GM21528 (cell line): ENCODE measurements at regions not wholly inside any gene's neighbourhood (a gene's known extent, or its start where the extent isn't known, plus 50 kb on each side); places are given as distances from the start of the nearest gene placed in this dataset.

Source experiments
- ATAC-seq: cut with Tn5 transposase; IDR thresholded peaks from one replicate; pipeline ENCODE4 v1.9.1; 2021; ENCODE audit warnings: mild to moderate bottlenecking, moderate library complexity; ENCODE audit not compliant: unreplicated experiment, low FRiP score

DNA sequence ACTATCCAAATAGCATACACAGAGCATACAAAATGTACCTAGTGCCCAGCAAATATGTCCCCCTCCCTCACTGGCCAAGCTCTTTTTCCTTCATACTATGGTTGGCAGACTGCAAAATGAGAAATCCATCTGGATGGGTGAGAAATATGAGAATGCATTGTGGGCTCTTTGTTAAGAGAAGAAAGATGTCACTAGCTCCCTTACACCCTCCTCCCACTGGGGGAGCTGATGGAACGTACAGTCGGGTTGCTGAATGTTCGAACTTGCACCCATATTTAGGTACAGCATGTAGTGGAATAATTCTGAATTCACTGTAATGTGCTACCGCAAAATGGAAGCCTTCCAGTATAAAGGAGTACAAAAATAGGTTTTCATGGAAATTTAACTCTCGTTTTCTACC lies 377.4 kb downstream of the GRIN2B start:
- ATAC-seq, result no peak

DNA sequence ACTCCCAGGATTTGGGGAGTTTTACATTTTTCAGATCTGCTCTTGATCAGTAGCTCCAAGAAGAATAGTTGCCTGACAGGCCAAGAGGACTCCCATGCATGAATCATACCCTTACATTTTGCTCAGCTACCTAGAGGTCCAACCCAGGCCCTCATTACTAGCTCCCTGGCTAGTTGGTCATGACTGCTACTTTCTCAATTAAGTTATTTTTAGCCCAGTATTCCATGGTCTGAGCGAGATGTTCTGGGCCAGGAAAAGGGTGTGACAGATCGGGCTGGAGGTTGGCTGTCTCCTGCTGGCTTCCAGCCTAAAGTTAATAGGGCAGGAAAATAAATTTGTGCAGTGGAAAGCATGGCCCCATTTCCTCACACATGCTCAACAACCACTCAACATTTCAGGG lies 379.2 kb downstream of the GRIN2B start:
- no peak for ATAC-seq

DNA sequence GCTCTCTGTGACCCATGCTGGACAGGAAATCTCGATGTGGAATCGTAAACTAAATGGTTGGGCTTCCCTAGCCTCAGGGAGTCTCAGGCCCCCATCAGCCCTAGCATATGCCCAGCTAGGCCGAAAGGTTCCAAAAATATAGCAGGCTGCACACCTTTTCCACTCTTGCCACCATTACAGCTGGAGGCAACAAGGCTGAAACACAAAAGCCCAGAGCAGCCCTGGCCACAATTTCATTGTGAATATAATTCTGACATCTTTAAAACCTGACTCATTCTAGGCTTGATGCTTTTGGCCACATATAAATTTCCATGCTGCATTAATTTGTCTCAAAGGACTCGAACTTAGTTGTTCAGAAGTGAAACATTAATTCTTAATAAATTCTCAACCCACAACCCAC lies 382.2 kb downstream of the GRIN2B start:
- ATAC-seq, result no peak

DNA sequence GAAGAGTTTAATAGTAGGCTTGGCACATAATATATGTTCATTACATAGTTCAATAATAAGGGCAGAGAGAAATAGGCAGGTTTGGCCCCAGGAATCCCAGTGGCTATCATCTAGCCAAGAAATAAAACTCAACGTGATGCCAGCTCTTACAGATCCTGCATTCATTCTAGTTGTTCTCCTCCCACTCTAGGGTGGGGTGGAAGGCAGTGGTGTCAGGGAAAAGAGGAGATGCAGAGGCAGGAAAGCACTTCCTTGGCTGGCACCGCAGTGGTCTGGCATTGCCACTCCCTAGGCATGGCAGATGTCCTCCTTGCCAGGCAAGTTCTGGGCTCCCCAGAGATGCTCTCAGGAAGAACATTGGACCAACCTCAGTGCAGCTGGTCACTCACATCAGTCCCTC lies 383.6 kb downstream of the GRIN2B start:
- no peak for ATAC-seq

DNA sequence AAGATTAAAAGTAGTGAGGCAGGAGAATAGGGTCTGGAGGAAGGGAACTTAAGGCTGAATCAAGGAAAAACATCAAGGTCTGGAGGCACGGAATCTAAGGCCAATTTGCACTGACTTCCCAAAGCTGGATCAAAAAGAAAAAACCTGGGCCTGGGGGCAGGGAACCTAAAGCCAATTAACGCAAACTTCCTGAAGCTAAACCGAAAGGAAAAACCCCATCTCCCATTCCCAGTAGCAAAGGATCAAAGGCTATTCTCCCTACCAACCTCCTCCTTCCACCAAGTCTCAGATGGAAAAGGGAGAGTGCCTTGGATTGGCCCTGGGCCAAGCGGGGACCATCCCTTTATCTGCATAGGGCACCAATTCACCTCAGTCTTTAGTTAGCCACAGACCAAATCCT lies 384.2 kb downstream of the GRIN2B start:
- no peak for ATAC-seq

DNA sequence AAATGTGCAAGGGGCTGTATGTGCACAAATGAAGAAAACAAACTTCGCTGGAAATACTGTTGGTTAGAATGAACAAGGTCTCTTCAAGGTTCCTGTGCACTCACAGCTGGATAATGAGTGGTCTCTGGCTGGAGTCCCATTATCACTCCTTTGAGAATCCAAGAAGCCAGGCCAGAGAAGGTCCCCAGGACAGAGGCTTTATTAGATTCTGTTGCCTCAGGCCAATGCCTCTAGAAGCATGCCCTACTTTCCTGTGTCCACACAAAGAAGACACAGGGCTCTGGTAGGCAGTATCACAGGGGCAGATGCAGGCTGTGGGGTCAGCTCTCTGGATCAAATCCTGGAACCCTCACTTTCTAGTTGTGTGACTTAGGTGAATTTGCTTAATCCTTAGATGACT lies 384.7 kb downstream of the GRIN2B start:
- ATAC-seq, result no peak

DNA sequence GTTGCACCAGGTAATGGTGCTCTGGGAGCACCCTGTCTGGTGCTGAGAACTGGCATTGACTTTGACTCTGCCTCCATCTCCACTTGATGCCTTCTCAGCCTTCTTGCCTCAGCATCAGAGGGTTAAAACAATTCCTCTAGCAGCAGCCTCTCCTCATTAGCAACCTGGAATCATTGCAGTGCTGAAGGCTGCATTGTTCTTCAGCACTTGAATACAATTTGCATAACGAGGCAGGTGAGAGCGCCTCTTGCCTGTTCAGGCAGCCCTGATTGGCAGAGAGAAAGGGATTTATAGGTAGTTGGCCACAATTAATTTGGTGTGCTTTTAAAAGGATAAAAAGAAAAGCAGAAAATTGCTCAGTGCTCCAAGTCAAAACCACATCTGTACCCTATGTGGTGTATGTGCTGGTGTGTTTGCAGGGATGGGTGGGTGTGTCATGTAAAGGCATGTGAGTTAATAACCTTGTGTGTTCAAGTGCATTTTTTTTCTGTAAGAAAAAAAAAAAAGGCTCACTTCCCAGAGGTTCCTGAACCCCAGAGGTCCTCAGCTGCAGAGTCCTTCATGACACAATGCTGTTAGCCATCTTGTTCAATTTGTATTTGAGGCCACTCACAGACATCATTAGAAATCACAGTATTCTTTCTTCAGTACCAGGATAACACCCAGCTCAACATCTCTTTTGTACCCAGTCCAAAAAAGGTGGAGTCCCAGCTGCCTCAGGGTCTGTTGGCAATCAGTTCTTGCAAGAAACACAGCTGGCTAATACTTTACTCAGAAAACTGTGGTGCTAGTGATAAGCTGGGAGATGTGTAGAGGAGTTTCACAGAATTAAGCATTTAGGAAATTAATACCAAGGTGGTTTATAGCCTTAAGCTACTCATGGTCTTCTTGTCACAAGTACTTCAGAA lies 385.6 kb downstream of the GRIN2B start:
- ATAC-seq, result no peak

DNA sequence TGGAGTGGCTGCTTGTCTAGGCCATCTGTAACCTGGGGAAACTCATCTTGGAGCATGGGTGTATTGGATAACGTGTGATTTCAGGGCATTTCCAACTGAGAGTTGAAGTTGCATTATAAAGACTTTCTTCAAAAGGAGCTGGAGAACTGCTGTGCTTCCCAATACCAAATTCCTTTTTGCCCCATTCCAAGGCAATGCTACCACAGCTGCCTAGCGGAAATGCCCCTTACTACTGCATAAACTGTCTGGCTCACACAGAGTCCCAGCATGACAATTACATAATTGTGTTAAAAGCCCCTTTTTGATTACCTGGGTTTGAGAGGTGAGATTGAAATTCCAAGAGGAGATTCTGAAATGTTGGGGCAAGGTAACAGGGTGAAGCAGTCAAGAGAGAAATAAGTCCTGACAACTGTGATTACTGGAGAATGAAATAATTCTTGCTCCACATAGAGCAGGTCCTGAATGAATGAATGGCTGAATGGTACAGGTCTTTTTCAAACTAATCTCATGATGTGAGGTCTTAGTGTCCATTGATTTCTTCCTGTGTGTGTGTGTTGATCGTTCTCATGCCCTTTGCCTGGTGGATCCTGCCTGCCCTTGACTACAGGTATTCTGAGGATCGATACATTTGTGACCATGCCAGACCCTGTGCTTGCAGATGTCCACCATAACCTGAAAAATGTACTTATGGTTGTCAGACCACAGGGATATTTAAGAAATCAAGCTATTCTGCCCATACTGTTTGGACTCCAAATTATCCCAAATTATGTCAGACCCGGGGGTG lies 386.5 kb downstream of the GRIN2B start:
- ATAC-seq, result no peak

DNA sequence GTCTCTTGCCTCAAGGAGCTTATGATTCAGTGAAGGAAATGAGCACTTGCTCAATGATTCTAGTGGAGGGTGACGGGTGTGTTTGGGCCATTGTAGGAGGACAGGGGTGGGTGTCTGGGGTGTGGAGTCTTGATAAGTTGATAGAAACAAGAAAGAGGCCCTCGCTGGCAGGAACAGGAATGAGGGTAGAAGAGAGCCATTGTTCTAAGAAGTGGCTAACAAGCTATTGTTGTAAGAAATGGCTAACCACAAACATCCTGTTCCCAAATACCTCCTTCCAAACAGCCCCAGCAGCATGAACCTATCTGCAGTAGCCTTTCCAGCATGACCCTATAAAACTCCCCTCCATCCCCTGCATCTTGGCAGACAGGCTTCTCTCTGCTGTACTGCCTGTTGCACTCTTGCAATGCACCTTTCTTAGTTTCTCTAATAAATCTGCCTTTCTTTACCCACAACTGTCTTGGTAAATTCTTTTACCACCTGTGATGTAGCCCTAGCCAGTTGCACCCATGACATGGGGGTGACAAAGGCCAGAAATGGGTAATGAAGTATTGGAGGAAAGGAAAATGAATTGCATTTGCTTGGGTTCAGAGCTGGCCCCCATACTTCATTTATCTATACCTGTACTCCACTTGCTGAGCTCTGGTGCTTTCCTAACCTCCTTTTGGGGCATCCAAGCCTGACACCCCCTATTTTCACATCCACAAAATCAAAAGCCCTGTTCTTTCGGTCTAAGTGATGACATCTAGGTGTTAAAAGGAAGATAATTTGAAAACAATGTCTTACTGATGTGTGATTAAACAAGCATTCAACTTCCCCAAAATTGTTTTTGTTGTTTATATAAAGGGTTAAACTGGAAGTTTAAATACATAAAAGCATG lies 389.1 kb downstream of the GRIN2B start:
- no peak for ATAC-seq

DNA sequence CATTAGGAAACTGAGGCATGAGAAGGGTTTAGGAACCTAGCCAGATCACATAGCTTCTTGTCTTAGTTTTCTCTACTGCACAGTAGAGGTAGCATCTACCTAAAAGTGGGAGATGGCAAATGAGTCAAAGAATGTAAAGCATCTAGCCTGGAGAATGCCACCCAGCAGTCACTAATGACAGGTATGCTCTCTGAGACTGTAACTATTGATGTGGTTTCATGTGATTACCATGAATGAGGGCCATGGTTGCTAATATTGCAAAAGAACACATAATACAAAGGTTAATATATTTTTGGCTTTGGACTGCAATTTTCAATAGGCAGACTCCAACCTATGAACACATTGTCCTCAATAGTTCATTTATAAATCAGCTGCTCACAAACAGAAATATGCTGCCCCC lies 389.9 kb downstream of the GRIN2B start:
- no peak for ATAC-seq

DNA sequence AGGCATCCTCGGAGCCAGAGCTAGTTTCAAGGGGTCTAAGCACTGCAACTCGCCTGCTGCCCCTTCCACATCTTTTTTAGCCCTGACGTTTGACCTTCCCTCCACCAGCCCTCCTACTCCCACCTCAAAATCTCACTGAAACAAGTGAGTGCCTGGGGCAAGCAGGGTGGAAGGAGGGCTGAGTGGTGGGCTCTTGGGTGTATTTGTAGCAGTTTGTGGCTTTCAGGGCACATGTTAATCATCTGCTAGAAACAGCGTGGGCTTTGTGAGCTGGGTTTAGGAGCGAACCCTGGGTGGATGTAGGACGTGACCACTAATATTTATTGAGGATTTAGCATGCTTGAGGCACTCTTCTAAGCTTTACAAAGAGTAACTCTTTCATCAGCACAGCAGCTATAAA lies 390.3 kb downstream of the GRIN2B start:
- no peak for ATAC-seq

DNA sequence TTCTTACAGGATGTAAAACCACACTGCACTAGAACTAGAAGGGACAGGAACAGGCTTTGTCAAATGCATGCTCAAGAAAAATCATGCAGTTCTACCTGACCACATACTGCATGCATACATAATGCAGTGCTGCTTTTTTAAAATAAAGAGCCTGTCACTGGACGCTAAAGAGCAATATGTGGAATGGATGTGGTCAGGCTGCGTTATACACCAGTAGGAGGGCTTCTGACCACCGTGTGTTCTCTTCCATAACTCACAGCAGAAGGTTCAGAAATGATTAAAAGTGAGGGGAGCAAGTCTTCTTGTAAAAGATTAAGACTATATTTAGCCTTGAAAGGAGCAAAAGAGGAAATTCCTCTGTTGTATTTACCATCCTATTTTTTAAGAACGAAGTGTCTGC lies 392.0 kb downstream of the EMP1 start:
- ATAC-seq, result no peak

DNA sequence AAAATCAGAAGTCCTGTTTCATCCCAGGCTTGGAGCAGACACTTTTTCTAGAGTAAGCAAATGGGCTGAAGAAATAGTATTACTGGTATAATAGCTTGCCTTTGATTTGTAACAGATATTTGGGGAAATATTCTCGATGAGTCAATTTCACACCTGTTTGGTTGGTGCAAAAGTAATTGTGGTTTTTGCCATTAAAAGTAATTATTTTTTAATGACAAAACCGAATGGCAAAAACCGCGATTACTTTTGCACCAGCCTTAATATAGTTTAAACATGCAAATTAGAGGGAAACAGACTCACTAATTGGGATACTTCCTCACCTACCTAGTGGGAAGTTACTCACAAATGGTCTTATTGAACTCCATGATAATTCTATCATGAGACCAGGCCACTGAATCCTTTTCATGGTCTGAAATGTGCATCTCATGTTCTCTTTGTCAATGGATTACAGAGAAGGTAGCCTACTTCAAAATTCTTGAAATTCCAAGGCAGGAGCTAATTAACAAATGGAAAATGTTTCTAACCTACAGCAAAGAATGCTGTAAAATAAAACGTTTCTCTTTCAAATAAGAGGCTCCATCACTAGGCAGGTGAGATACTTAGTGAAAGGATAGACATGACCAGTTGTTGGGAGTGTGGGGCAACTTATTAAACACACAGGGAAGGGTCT lies 391.3 kb downstream of the EMP1 start:
- ATAC-seq, result no peak

DNA sequence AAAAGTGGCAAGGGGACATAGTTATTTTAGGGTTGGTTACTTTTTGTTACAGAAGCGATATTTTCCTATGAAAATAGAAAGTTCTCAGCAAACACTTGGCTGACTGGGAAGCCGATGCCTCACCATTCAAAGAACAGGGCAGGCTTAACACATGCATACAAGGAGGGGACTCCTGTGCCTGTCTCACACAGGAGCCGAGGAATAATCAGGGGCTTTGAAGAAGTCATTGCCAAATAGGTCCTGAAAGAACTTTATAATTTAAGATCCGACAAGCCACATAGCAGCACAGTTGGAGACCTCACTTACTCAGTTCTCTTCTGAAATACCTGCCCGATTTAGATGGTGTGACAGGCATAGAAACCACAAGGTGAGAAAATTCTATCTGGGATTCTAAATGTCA lies 389.8 kb downstream of the EMP1 start:
- ATAC-seq, result no peak

DNA sequence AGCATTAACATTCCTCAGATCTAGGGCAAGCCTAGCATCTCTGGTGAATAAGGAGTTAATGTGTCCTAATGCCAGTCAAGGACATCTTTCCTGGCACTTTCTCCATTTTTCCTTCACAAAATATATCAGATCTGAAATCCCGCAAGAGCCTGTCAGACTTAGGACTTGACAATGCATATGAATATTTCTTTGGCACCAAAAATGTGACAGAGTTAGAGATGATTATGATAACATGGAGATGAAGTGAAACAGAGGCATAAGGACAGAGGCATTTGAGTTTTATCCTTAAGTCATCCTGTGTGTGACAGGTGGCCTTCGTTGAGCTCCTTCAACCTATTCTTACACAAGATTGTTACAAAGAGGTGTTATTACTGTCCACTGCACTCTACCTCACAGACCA lies 388.0 kb downstream of the EMP1 start:
- no peak for ATAC-seq

DNA sequence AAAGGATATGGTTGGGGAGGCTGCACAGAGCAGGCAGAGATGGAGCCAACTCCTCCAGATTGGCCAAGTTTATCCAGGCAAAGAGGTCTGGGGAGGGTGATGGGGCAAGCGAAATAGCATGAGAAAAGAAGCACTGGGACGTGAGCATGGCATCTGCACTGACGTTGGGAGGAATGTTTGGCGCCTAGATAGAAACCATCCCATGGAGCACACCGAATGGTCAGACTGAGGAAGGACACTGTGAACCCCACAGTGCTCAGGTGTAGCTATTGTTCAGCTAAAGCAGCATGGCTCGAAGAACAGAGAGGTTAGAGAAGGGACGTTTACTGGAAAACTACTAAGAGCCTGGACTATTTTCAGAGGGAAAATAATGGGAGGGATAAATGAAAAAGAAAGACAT lies 387.1 kb downstream of the EMP1 start:
- no peak for ATAC-seq

DNA sequence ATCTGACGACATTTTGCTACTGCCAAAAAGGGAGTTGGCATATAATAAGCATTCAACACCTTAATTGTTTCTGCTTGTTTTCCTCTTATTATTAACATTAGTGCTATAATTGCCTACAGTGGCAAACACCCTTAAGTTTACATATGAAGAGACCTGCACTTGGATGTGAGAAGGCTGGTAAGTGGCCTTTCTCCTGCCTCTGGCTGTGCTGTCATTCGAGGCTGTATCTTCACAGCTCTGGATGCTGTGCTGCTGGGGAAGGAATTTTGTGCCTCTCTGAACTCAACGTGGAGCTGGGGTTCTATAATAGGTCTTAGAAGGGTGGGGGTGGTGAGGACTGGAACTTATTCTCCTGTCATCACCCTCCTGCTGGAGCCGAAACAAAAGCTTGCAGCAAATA lies 385.9 kb downstream of the EMP1 start:
- no peak for ATAC-seq

DNA sequence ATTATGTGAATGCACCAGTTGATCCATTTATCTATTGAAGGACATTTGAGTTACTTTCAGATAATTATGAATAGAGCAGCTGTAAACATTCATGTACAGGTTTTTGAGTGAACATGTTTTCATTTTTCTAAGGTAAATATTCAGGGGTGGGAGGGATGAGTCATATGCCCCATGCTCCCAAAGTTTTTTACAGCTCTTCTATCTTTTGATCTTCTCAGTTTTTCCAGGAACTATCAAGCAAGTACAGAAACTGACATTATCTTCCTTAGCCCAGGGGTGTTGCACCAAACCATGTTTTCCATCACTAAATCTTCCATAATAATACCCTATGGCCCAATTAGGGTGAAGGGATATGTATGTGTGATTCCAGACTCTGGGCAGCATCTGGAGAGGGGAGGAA lies 384.5 kb downstream of the EMP1 start:
- ATAC-seq, result no peak

DNA sequence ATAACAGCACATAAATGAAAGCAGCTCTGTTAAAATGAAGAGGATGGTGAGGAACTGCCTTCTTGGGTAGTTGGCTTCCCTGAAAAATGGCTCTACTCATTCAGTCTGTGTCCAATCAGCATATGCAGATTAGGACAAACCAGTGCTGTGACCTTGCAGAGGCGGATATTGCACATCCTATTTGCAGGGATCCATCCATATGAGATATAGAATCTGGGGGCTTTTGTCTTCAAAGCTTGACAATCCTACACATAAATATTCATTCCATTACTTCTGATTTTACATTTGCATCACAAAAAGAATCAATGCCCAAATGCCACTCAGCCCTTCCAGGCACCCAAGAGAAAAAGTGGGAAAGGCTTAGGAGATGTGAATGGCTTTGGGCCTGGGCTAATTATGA lies 383.7 kb downstream of the EMP1 start:
- no peak for ATAC-seq

DNA sequence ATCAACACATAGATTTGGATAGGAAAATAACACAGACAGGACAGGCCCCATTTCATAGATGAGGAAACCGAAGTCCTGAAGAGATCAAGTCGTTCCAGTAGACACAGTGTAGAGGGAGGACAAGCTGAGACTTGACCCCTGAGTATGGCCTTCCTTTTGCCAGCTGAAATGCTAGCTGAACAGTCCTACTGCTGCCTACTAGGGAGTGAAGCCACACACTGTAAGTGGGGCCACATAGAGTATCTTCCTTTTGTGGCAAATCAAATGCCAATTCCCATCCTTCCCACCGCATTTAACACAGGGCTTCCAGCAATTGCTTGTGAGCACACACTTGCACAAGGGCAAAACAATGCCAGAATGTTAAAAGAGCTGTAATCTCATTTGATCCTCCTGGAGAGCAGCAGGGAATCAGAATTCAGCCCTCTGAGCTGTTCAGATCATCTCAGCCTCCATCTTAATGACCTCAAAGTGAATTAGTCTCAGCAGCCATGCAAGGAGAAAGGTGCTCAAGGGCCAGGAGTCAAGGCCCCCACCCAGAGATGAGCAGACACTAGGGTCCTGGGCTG lies 380.5 kb downstream of the EMP1 start:
- no peak for ATAC-seq
